ENCODE measurements at regions not wholly inside any gene's neighbourhood (a gene's known extent, or its start where the extent isn't known, plus 50 kb on each side); places are given as distances from the start of the nearest gene placed in this dataset.

GRCh38 chrX:81412428-81412827 lies 210.5 kb downstream of the SH3BGRL start:
- TF ChIP-seq, protein P1, sequence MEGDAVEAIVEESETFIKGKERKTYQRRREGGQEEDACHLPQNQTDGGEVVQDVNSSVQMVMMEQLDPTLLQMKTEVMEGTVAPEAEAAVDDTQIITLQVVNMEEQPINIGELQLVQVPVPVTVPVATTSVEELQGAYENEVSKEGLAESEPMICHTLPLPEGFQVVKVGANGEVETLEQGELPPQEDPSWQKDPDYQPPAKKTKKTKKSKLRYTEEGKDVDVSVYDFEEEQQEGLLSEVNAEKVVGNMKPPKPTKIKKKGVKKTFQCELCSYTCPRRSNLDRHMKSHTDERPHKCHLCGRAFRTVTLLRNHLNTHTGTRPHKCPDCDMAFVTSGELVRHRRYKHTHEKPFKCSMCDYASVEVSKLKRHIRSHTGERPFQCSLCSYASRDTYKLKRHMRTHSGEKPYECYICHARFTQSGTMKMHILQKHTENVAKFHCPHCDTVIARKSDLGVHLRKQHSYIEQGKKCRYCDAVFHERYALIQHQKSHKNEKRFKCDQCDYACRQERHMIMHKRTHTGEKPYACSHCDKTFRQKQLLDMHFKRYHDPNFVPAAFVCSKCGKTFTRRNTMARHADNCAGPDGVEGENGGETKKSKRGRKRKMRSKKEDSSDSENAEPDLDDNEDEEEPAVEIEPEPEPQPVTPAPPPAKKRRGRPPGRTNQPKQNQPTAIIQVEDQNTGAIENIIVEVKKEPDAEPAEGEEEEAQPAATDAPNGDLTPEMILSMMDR (IDR thresholded peaks at IDR 0.05) = no peak
- TF ChIP-seq POLR2AphosphoS5 (IDR thresholded peaks at IDR 0.05) (no peak), EP300 (IDR thresholded peaks at IDR 0.05) (no peak), POLR2A (IDR thresholded peaks at IDR 0.05) (no peak)

Measured in stomach (tissue), 4 donors.